OCI-LY3 (cell line): ENCODE measurements at regions not wholly inside any gene's neighbourhood (a gene's known extent, or its start where the extent isn't known, plus 50 kb on each side); places are given as distances from the start of the nearest gene placed in this dataset.

Experiments
- H2AFZ ChIP-seq: fragments of 200-600, 300-600 bp; shearing (Covaris generic); 2 replicates; pipeline ENCODE4 v1.6.0; 2014; ENCODE audit warnings: antibody characterized with exemption, low read depth, low read length
- H3K27ac ChIP-seq: fragments of 200-600, 300-600 bp; sonication (generic); 2 replicates; pipeline ENCODE4 v1.5.1; 2014; ENCODE audit warnings: mild to moderate bottlenecking, low read length, moderate library complexity, mixed read lengths
- H3K27me3 ChIP-seq: fragments of 200-600, 300-600 bp; sonication (generic); 2 replicates; pipeline ENCODE4 v1.6.1; 2014; ENCODE audit warnings: low read depth, low read length, mixed read lengths
- H3K36me3 ChIP-seq: fragments of 200-600, 300-600 bp; sonication (generic); replicated peaks from 2 replicates; pipeline ENCODE3; 2014; ENCODE audit warnings: low read depth, low read length, mixed read lengths
- H3K4me1 ChIP-seq: fragments of 300-600, 200-600 bp; sonication (generic); 2 replicates; pipeline ENCODE4 v1.6.1; 2014; ENCODE audit warnings: low read length, mixed read lengths
- H3K4me2 ChIP-seq: fragments of 200-600, 300-600 bp; sonication (generic); 2 replicates; pipeline ENCODE4 v1.6.1; 2014; ENCODE audit warnings: low read length, mixed read lengths
- H3K4me3 ChIP-seq: fragments of 300-600, 200-600 bp; sonication (generic); 2 replicates; pipeline ENCODE4 v1.5.1; 2014; ENCODE audit warnings: antibody characterized with exemption, mild to moderate bottlenecking, low read length, moderate library complexity
- H3K79me2 ChIP-seq: fragments of 300-600, 200-600 bp; shearing (Covaris generic); 2 replicates; pipeline ENCODE4 v1.6.1; 2014; ENCODE audit warnings: mild to moderate bottlenecking, low read length, mixed read lengths
- H3K9ac ChIP-seq: fragments of 300-600, 200-600 bp; shearing (Covaris generic); 2 replicates; pipeline ENCODE4 v1.6.0; 2014; ENCODE audit warnings: mild to moderate bottlenecking, low read length, moderate library complexity
- H3K9me3 ChIP-seq: fragments of 200-600, 300-600 bp; shearing (Covaris generic); 2 replicates; pipeline ENCODE4 v1.6.1; 2014; ENCODE audit warnings: low read length, mixed read lengths; ENCODE audit not compliant: insufficient read depth
- H4K20me1 ChIP-seq: fragments of 200-600, 300-600 bp; sonication (generic); 2 replicates; pipeline ENCODE4 v1.6.1; 2016; ENCODE audit warnings: low read length, mixed read lengths; ENCODE audit not compliant: insufficient read depth
- EZH2phosphoT487 ChIP-seq: fragments of 200-600 bp; shearing (Covaris generic); IDR thresholded peaks from 2 replicates; pipeline ENCODE4 v1.6.1; 2018; ENCODE audit warnings: antibody characterized with exemption, mixed run types, low read depth
- TF ChIP-seq, protein P1 (sequence below): fragments of 200-600, 300-600 bp; sonication (generic); IDR thresholded peaks from 2 replicates; pipeline ENCODE4 v1.5.1; 2014; ENCODE audit warnings: antibody characterized with exemption, low read length, low read depth

DNA sequence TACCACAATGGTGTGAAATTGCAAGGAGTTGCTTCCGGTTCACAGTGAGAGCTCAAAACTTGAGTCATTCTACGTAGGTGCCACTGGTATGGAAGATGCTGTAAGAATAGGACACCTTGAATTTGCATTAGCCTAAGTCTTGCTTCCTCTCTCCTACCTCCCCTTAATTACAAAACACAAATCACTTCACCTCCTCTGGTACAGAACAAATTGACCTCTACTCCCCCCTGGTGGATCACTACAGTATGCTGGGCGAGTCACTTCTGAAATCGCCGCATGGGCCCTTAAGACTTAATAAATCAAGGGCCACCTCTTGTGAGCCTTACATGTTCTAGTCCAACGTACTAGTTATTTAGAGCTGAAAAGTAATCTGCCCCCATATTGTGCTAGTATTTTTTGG lies 145.3 kb upstream of the SMARCA2 start:
- peak overlapping the region; percentile 98 for H3K27ac ChIP-seq
- peaks cover 26% of the 10 kb centered on the region for H3K79me2 ChIP-seq
- H3K36me3 ChIP-seq, result peaks cover 3% of the 10 kb centered on the region
- H3K4me2 ChIP-seq, result peak overlapping the region; percentile 63
- no peaks in the 10 kb centered on the region for H3K9me3 ChIP-seq
- 0 out of 2 replicates have a peak overlapping the region, but pooled peaks have one; percentile 10 for H2AFZ ChIP-seq
- H3K4me3 ChIP-seq, result no peak overlapping the region
- H3K4me1 ChIP-seq, result peaks cover 59% of the 10 kb centered on the region
- TF ChIP-seq EZH2phosphoT487, result no peak
- TF ChIP-seq, protein P1, sequence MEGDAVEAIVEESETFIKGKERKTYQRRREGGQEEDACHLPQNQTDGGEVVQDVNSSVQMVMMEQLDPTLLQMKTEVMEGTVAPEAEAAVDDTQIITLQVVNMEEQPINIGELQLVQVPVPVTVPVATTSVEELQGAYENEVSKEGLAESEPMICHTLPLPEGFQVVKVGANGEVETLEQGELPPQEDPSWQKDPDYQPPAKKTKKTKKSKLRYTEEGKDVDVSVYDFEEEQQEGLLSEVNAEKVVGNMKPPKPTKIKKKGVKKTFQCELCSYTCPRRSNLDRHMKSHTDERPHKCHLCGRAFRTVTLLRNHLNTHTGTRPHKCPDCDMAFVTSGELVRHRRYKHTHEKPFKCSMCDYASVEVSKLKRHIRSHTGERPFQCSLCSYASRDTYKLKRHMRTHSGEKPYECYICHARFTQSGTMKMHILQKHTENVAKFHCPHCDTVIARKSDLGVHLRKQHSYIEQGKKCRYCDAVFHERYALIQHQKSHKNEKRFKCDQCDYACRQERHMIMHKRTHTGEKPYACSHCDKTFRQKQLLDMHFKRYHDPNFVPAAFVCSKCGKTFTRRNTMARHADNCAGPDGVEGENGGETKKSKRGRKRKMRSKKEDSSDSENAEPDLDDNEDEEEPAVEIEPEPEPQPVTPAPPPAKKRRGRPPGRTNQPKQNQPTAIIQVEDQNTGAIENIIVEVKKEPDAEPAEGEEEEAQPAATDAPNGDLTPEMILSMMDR, result peak; percentile 82
- H3K9ac ChIP-seq, result peak overlapping the region; percentile 87
- no peaks in the 10 kb centered on the region for H3K27me3 ChIP-seq
- H4K20me1 ChIP-seq, result no peaks in the 10 kb centered on the region

DNA sequence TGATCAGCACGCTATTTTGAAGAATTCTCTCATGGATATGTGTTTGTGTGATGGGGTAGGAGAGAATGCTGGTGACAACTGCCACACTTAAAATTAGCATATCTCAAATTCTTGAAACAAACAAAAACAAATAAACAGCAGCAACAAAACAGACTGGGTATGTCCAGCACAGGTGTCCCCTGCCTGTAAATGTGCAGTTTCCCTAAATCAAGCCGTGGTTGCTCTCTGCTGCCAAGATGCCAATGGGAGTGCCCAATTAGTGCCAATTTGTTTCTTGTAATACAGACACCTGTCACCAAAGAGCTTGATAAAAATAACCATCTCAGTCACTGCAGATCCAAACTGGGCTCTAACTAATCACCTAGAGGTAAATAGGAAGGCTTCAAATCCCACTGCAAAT lies 144.2 kb upstream of the SMARCA2 start:
- peak overlapping the region; percentile 38; the same call in 1 of the 2 replicates for H3K4me3 ChIP-seq
- H4K20me1 ChIP-seq, result no peaks in the 10 kb centered on the region
- H2AFZ ChIP-seq, result no peak overlapping the region
- H3K27ac ChIP-seq, result peak overlapping the region; percentile 98
- peak overlapping the region; percentile 63 for H3K4me2 ChIP-seq
- peak overlapping the region; percentile 87 for H3K9ac ChIP-seq
- H3K4me1 ChIP-seq, result peaks cover 69% of the 10 kb centered on the region
- H3K79me2 ChIP-seq, result peaks cover 26% of the 10 kb centered on the region
- no peaks in the 10 kb centered on the region for H3K9me3 ChIP-seq
- H3K36me3 ChIP-seq, result peaks cover 3% of the 10 kb centered on the region
- TF ChIP-seq, protein P1, result no peak
- TF ChIP-seq EZH2phosphoT487, result no peak
- H3K27me3 ChIP-seq, result no peaks in the 10 kb centered on the region

DNA sequence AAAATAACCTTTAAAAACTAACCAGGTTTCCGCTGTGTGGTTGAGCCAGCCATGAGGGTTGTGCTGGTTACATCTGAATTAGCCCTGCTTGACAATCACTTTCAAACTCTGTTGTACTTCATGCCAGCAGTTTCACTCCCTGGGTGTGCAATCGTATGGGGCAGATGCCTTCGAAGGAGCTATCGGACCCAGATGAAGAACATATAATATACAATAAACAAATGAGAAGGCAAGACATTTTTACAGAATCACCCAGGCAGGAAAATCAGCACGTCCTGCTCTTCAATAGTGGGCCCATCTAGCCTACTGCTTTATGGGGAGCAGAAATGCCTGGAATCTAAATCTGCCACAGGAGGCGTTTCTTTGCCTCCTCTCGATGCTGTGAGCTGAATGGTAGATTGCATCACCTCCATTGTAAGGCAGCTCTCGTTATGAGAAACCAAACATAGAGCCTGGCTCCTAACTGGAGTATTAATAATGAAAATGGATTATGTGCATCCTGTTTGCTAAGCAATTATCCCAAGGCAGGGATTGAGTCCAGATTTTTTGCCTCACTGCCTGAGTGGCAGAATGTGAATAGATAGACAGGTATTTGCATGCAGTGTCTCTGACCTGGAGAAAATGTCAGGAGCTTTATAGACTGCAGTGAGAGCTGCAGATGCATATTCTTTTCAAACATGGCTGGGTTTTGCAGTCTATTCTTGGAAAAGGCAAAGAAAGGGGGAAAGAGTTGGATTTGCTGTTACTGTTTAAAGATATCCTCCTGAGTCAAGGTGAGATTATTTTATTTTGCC lies 143.3 kb upstream of the SMARCA2 start:
- H4K20me1 ChIP-seq, result no peaks in the 10 kb centered on the region
- peak overlapping the region; percentile 63 for H3K4me2 ChIP-seq
- H3K4me1 ChIP-seq, result peaks cover 77% of the 10 kb centered on the region
- no peaks in the 10 kb centered on the region for H3K27me3 ChIP-seq
- H3K9me3 ChIP-seq, result no peaks in the 10 kb centered on the region
- peak overlapping the region; percentile 37; the same call in 1 of the 2 replicates for H2AFZ ChIP-seq
- peak overlapping the region; percentile 38 for H3K4me3 ChIP-seq
- no peak for TF ChIP-seq EZH2phosphoT487
- TF ChIP-seq, protein P1, result peak; percentile 14; the same call in 1 of the 2 replicates
- H3K79me2 ChIP-seq, result peaks cover 26% of the 10 kb centered on the region
- H3K27ac ChIP-seq, result peak overlapping the region; percentile 98
- peak overlapping the region; percentile 87 for H3K9ac ChIP-seq
- peaks cover 3% of the 10 kb centered on the region for H3K36me3 ChIP-seq

GRCh38 chr9:1875251-1875851 lies 139.8 kb upstream of the SMARCA2 start:
- peak overlapping the region; percentile 87 for H3K9ac ChIP-seq
- peak overlapping the region; percentile 40 for H3K4me3 ChIP-seq
- H3K4me2 ChIP-seq, result peak overlapping the region; percentile 58
- peak overlapping the region; percentile 98 for H3K27ac ChIP-seq
- H4K20me1 ChIP-seq, result no peaks in the 10 kb centered on the region
- no peaks in the 10 kb centered on the region for H3K9me3 ChIP-seq
- H3K79me2 ChIP-seq, result peaks cover 26% of the 10 kb centered on the region
- no peak for TF ChIP-seq EZH2phosphoT487
- TF ChIP-seq, protein P1, result no peak
- H3K4me1 ChIP-seq, result peaks cover 96% of the 10 kb centered on the region
- H2AFZ ChIP-seq, result no peak overlapping the region
- no peaks in the 10 kb centered on the region for H3K27me3 ChIP-seq
- no peaks in the 10 kb centered on the region for H3K36me3 ChIP-seq
